Keratinocyte (primary cell): ENCODE measurements at regions not wholly inside any gene's neighbourhood (a gene's known extent, or its start where the extent isn't known, plus 50 kb on each side); places are given as distances from the start of the nearest gene placed in this dataset.

ENCODE experiments used
- EZH2 ChIP-seq: IDR thresholded peaks from one replicate; pipeline ENCODE4 v1.6.1; 2012; ENCODE audit warnings: inconsistent platforms, mild to moderate bottlenecking, low read length, moderate library complexity
- TF ChIP-seq, protein P1 (sequence below), 3 experiments: IDR thresholded peaks in 1 of 3; conservative IDR thresholded peaks in 1 of 3; optimal IDR thresholded peaks in 1 of 3; 2 replicates in 2 of 3; 3 replicates in 1 of 3; pipeline versions ENCODE3 to v1.5.1; 2011; ENCODE audit warnings: low read length in 3 of 3, mild to moderate bottlenecking in 3 of 3, moderate library complexity in 2 of 3, control low read depth in 1 of 3, inconsistent platforms in 1 of 3; ENCODE audit not compliant: insufficient read depth in 2 of 3; ENCODE audit errors: extremely low read depth in 1 of 3

DNA sequence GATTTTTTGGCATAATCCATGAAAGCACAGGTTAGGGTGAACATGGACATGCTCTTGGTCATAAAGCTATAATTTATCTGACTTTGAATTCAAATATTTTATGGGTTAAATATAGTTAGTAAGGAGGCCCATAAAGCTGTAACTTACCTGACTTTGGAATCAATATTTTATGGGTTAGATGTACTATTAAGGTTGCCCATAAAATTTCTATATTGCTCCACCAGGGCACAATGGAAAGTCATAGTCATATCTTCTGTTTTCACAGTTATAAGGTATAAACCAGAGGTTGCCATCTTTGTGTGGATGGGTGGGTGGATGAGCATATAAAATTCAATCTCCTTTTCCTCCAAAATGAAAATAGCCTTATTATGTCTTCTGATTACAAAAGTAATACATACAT is 120.5 kb upstream of the ADAMTSL1 start:
- TF ChIP-seq, protein P1, sequence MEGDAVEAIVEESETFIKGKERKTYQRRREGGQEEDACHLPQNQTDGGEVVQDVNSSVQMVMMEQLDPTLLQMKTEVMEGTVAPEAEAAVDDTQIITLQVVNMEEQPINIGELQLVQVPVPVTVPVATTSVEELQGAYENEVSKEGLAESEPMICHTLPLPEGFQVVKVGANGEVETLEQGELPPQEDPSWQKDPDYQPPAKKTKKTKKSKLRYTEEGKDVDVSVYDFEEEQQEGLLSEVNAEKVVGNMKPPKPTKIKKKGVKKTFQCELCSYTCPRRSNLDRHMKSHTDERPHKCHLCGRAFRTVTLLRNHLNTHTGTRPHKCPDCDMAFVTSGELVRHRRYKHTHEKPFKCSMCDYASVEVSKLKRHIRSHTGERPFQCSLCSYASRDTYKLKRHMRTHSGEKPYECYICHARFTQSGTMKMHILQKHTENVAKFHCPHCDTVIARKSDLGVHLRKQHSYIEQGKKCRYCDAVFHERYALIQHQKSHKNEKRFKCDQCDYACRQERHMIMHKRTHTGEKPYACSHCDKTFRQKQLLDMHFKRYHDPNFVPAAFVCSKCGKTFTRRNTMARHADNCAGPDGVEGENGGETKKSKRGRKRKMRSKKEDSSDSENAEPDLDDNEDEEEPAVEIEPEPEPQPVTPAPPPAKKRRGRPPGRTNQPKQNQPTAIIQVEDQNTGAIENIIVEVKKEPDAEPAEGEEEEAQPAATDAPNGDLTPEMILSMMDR (optimal IDR thresholded peaks at IDR 0.05 in 1 of 3, IDR thresholded peaks at IDR 0.05 in 1 of 3, conservative IDR thresholded peaks at IDR 0.05 in 1 of 3; ENCODE audit: extremely low read depth in 1 of 3, insufficient read depth in 2 of 3, low read length in 3 of 3), result no peak
- TF ChIP-seq EZH2, result no peak
